K562 (cell line): ENCODE measurements at regions not wholly inside any gene's neighbourhood (a gene's known extent, or its start where the extent isn't known, plus 50 kb on each side); places are given as distances from the start of the nearest gene placed in this dataset.

Experiments used
- ATAC-seq: fragments of 200-7000 bp; cut with Tn5 transposase; 3 replicates; pipeline ENCODE4 v1.9.1; 2020; ENCODE audit warnings: moderate library complexity
- BruUV-seq: library from RNA; stranded (reverse); fragments of 400-500 nt; replicated peaks from 2 replicates; lab custom pipeline; 2021; lab: Mats Ljungman, UMichigan
- CTCF ChIA-PET: fragments of 300-600 bp; formaldehyde crosslinking; extraction: SDS; loops from one replicate; lab custom pipeline; 2021; ENCODE audit warnings: low intra/inter-chr PET ratio; lab: Yijun Ruan, JAX
- POLR2A ChIA-PET: fragments of 300-600, 350-650 bp; sonication (Branson Sonifier 250); formaldehyde crosslinking; extraction: SDS; loops from one replicate; lab custom pipeline; 2021; ENCODE audit warnings: antibody characterized with exemption, inconsistent platforms; lab: Yijun Ruan, JAX
- DNase-seq, 4 experiments: peaks; one replicate each; pipeline versions ENCODE4 v3.0.0 to v3.0.0-alpha.2; 2011 to 2018; ENCODE audit warnings: low spot score in 3 of 4, mixed read lengths in 3 of 4; ENCODE audit errors: extremely low read depth in 1 of 4
- FAIRE-seq: peaks from 2 replicates; lab custom pipeline; 2011; peaks lifted over from hg19 to GRCh38; lab: Jason Lieb, UNC
- H2AFZ ChIP-seq: 2 replicates; pipeline ENCODE4 v1.6.0; 2011; ENCODE audit warnings: low read depth, low read length, control low read depth, inconsistent platforms
- H3K27ac ChIP-seq: fragments of 200-600 bp; 3 replicates; pipeline ENCODE4 v1.8.0; 2011; ENCODE audit warnings: low read depth, mild to moderate bottlenecking, control low read depth, inconsistent platforms, low read length, moderate library complexity, mixed read lengths; ENCODE audit errors: extremely low read depth
- H3K27me3 ChIP-seq, 2 experiments: fragments of 300-600 bp in 1 of 2; 2 replicates in 1 of 2; 3 replicates in 1 of 2; pipeline versions ENCODE4 v1.6.0 to v1.8.0; 2011; ENCODE audit warnings: inconsistent platforms in 2 of 2, low read length in 2 of 2, mild to moderate bottlenecking in 1 of 2, mixed read lengths in 1 of 2, moderate library complexity in 1 of 2; ENCODE audit not compliant: control insufficient read depth in 2 of 2, insufficient read depth in 2 of 2
- H3K36me3 ChIP-seq: fragments of 300-600 bp; 3 replicates; pipeline ENCODE4 v1.8.0; 2011; ENCODE audit warnings: mild to moderate bottlenecking, low read length, inconsistent platforms; ENCODE audit not compliant: control insufficient read depth, insufficient read depth
- H3K4me1 ChIP-seq, 2 experiments: fragments of 200-600 bp in 1 of 2; replicated peaks in 1 of 2; 2 replicates in 1 of 2; 3 replicates in 1 of 2; pipeline versions ENCODE4 v1.5.1 to v1.8.0; 2011; ENCODE audit warnings: inconsistent platforms in 2 of 2, low read length in 2 of 2, mild to moderate bottlenecking in 1 of 2, mixed read lengths in 1 of 2, moderate library complexity in 1 of 2; ENCODE audit not compliant: control insufficient read depth in 2 of 2, insufficient read depth in 2 of 2
- H3K4me2 ChIP-seq: 2 replicates; pipeline ENCODE4 v1.6.1; 2011; ENCODE audit warnings: low read length, control low read depth, inconsistent platforms, mixed read lengths; ENCODE audit not compliant: insufficient read depth
- H3K4me3 ChIP-seq: fragments of 200-600 bp; sonication (generic), shearing (Covaris generic); 2 replicates; pipeline ENCODE4 v1.5.1; 2016; ENCODE audit warnings: control low read depth, inconsistent platforms
- H3K79me2 ChIP-seq: fragments of 200-600 bp; 3 replicates; pipeline ENCODE4 v1.8.0; 2011; ENCODE audit warnings: low read length, inconsistent platforms; ENCODE audit not compliant: control insufficient read depth, insufficient read depth
- H3K9ac ChIP-seq, 2 experiments: 2 replicates each; pipeline versions ENCODE4 v1.6.0 to v1.6.1; 2011; ENCODE audit warnings: low read depth in 2 of 2, low read length in 2 of 2, control low read depth in 1 of 2, inconsistent platforms in 1 of 2, mild to moderate bottlenecking in 1 of 2, mixed read lengths in 1 of 2; ENCODE audit not compliant: insufficient read depth in 1 of 2
- H3K9me1 ChIP-seq: one replicate; pipeline ENCODE4 v1.6.0; 2011; ENCODE audit warnings: inconsistent platforms, mild to moderate bottlenecking, low read length, moderate library complexity; ENCODE audit not compliant: control insufficient read depth, insufficient read depth
- H3K9me3 ChIP-seq: replicated peaks from 2 replicates; pipeline ENCODE4 v1.5.1; 2011; ENCODE audit warnings: low read depth, low read length, inconsistent platforms; ENCODE audit not compliant: control insufficient read depth, insufficient read depth
- H4K20me1 ChIP-seq: replicated peaks from 2 replicates; pipeline ENCODE4 v1.6.1; 2011; ENCODE audit warnings: low read length, inconsistent platforms, mixed read lengths; ENCODE audit not compliant: control insufficient read depth, insufficient read depth
- BHLHE40 ChIP-seq: IDR thresholded peaks from 2 replicates; pipeline ENCODE4 v1.6.1; 2011; ENCODE audit warnings: low read length, improper control_type of control experiment
- CEBPB ChIP-seq: fragments of 450-650 bp; IDR thresholded peaks from 2 replicates; pipeline ENCODE4 v1.6.1; 2016; ENCODE audit warnings: missing genetic modification characterization, missing compliant biosample characterization
- ELF1 ChIP-seq: fragments of 200-800 bp; sonication (Bioruptor generic); IDR thresholded peaks from 2 replicates; pipeline ENCODE4 v1.6.1; 2016; ENCODE audit warnings: missing genetic modification characterization, missing compliant biosample characterization
- ELF2 ChIP-seq: fragments of 250-450 bp; sonication (Bioruptor Pico); IDR thresholded peaks from 2 replicates; pipeline ENCODE4 v1.5.0; 2021; ENCODE audit warnings: mild to moderate bottlenecking
- FOXM1 ChIP-seq, 2 experiments: fragments of 450-650 bp in 1 of 2; sonication (generic) in 1 of 2; formaldehyde crosslinking in 1 of 2; IDR thresholded peaks; 2 replicates each; pipeline versions ENCODE4 v1.6.1 to v1.9.0; 2017 to 2022; ENCODE audit warnings: low read depth in 2 of 2, mild to moderate bottlenecking in 2 of 2, missing genetic modification reagents in 1 of 2, moderate library complexity in 1 of 2
- JUND ChIP-seq, 2 experiments: IDR thresholded peaks; 2 replicates in 1 of 2; 3 replicates in 1 of 2; pipeline ENCODE4 v1.6.1; 2011; ENCODE audit warnings: borderline replicate concordance in 2 of 2, low read depth in 2 of 2, low read length in 2 of 2, improper control_type of control experiment in 1 of 2, missing biosample characterization in 1 of 2, missing genetic modification characterization in 1 of 2, missing genetic modification reagents in 1 of 2
- XRCC5 ChIP-seq: fragments of 200-400 bp; formaldehyde crosslinking; IDR thresholded peaks from 2 replicates; pipeline ENCODE4 v1.6.1; 2017; ENCODE audit warnings: low read depth, mild to moderate bottlenecking, low read length
- ZNF778 ChIP-seq: fragments of 450-650 bp; formaldehyde crosslinking; IDR thresholded peaks from 2 replicates; pipeline ENCODE4 v1.4.0; 2020; ENCODE audit warnings: mild to moderate bottlenecking, moderate library complexity
- WGBS: fragments of 100-300 bp; shearing (Covaris generic); methylation state at CpG from one replicate; pipeline ENCODE4 v1.1.6; 2016; ENCODE audit warnings: low coverage, mixed read lengths; ENCODE audit not compliant: insufficient coverage; ENCODE audit errors: missing lambda C conversion rate; 5-methylcytosine and 5-hydroxymethylcytosine counted together
- in situ Hi-C: fragments of 300-500 bp; cut with MboI; formaldehyde crosslinking; loops from 4 replicates; pipeline ENCODE4 v1.15.0; 2018; ENCODE audit warnings: inconsistent platforms, mixed read lengths
- intact Hi-C: fragments of 100-400 bp; cut with micrococcal nuclease; formaldehyde crosslinking; loops from 2 replicates; pipeline ENCODE4 v1.14.2; 2022
- TF ChIP-seq, protein P1 (sequence below): fragments of 250-450 bp; sonication (Bioruptor Pico); IDR thresholded peaks from 2 replicates; pipeline ENCODE4 v1.8.0; 2021; ENCODE audit warnings: borderline replicate concordance, mild to moderate bottlenecking, moderate library complexity; ENCODE audit not compliant: poor library complexity, severe bottlenecking
- TF ChIP-seq, protein P2 (sequence below): fragments of 250-450 bp; sonication (Bioruptor Pico); IDR thresholded peaks from 2 replicates; pipeline ENCODE4 v1.9.0; 2021; ENCODE audit warnings: mild to moderate bottlenecking

GRCh38 chr2:226600184-226600583 lies 199.4 kb downstream of the IRS1 start:
- Histone ChIP-seq H3K27ac (no peak overlapping the region), H3K4me1 (no peaks in the 10 kb centered on the region), H4K20me1 (no peaks in the 10 kb centered on the region), H3K79me2 (no peaks in the 10 kb centered on the region), H3K36me3 (no peaks in the 10 kb centered on the region), H2AFZ (no peak overlapping the region), H3K4me3 (no peak overlapping the region), H3K27me3 (no peaks in the 10 kb centered on the region), H3K4me2 (no peak overlapping the region), H3K9me3 (no peaks in the 10 kb centered on the region), H3K9ac (no peak overlapping the region), H3K9me1 (no peaks in the 10 kb centered on the region)
- POLR2A ChIA-PET: no interaction called here
- 6% methylated on average over 5 of the region's 5 CpGs for WGBS
- no peak for DNase-seq
- ATAC-seq: no peak
- TF ChIP-seq JUND (IDR thresholded peaks at IDR 0.05; ENCODE audit: borderline replicate concordance, low read depth, low read length) (no peak), JUND (tag; IDR thresholded peaks at IDR 0.05; ENCODE audit: borderline replicate concordance, low read depth, low read length) (no peak), CEBPB (tag) (0 out of 2 replicates have a peak, but pooled peaks have one; percentile 13), ELF1 (no peak)
- intact Hi-C loops: no loop called here
- no peak for FAIRE-seq
- in situ Hi-C loops: no loop called here
- CTCF ChIA-PET: no interaction called here
- BruUV-seq: no TSS peak

DNA sequence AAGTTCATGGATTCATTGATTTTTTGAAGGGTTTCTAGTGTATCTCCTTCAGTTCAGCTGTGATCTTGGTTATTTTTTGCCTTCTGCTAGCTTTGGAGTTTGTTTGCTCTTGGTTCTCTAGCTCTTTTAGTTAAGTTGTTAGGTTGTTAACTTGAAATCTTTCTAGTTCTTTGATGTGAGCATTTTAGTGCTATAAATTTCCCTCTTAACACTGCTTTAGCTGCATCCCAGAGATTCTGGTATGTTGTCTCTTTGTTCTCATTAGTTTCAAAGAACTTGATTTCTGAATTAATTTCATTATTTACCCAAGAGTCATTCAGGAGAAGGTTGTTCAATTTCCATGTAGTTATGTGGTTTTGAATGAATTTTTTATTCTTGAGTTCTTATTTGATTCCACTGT lies 210.6 kb downstream of the IRS1 start:
- FAIRE-seq: no peak
- ChIA-PET POLR2A (no interaction called here), CTCF (no interaction called here)
- Histone ChIP-seq H3K4me3 (no peak overlapping the region), H3K36me3 (no peaks in the 10 kb centered on the region), H3K9ac (no peak overlapping the region), H3K27me3 (no peaks in the 10 kb centered on the region), H3K79me2 (no peaks in the 10 kb centered on the region), H3K9me1 (no peaks in the 10 kb centered on the region), H4K20me1 (no peaks in the 10 kb centered on the region), H3K27ac (no peak overlapping the region), H3K4me1 (no peaks in the 10 kb centered on the region), H3K9me3 (no peaks in the 10 kb centered on the region), H3K4me2 (no peak overlapping the region), H2AFZ (no peak overlapping the region)
- BruUV-seq: no TSS peak
- ATAC-seq: no peak
- in situ Hi-C loops: no loop called here
- TF ChIP-seq ZNF778 (CRISPR knock-in tag) (no peak), FOXM1 (IDR thresholded peaks at IDR 0.05; ENCODE audit: low read depth) (no peak), FOXM1 (CRISPR knock-in tag; IDR thresholded peaks at IDR 0.05; ENCODE audit: low read depth) (no peak), XRCC5 (no peak), BHLHE40 (no peak), ELF2 (CRISPR knock-in tag) (no peak)
- TF ChIP-seq, protein P1, sequence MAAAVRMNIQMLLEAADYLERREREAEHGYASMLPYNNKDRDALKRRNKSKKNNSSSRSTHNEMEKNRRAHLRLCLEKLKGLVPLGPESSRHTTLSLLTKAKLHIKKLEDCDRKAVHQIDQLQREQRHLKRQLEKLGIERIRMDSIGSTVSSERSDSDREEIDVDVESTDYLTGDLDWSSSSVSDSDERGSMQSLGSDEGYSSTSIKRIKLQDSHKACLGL (CRISPR knock-in tag): no peak
- TF ChIP-seq, protein P2, sequence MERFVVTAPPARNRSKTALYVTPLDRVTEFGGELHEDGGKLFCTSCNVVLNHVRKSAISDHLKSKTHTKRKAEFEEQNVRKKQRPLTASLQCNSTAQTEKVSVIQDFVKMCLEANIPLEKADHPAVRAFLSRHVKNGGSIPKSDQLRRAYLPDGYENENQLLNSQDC: no peak
- intact Hi-C loops: no loop called here
- DNase-seq: no peak
